GM23338 (cell line): ENCODE measurements at regions not wholly inside any gene's neighbourhood (a gene's known extent, or its start where the extent isn't known, plus 50 kb on each side); places are given as distances from the start of the nearest gene placed in this dataset.

Source experiments
- ATAC-seq: fragments of 200-7000 bp; cut with Tn5 transposase; 3 replicates; pipeline ENCODE4 v1.9.1; 2020
- DNase-seq: peaks from one replicate; pipeline ENCODE4 v3.0.0-alpha.2; 2015; ENCODE audit warnings: low spot score
- H2AFZ ChIP-seq: fragments of 200-600 bp; sonication (generic); 2 replicates; pipeline ENCODE4 v1.8.0; 2016; ENCODE audit warnings: antibody characterized with exemption, mild to moderate bottlenecking, moderate library complexity
- H3F3A ChIP-seq: fragments of 200-600 bp; sonication (generic); replicated peaks from 2 replicates; pipeline ENCODE4 v1.8.0; 2017; ENCODE audit warnings: antibody characterized with exemption, mixed run types, low read depth
- H3K27ac ChIP-seq: fragments of 200-600 bp; sonication (generic); 2 replicates; pipeline ENCODE4 v1.6.1; 2016; ENCODE audit warnings: low read depth
- H3K27me3 ChIP-seq: fragments of 200-600 bp; sonication (generic); 2 replicates; pipeline ENCODE4 v1.8.0; 2016; ENCODE audit warnings: mild to moderate bottlenecking, mixed run types, moderate library complexity; ENCODE audit not compliant: insufficient read depth
- H3K36me3 ChIP-seq: fragments of 200-600 bp; sonication (generic); 2 replicates; pipeline ENCODE4 v1.8.0; 2016; ENCODE audit warnings: mild to moderate bottlenecking; ENCODE audit not compliant: insufficient read depth
- H3K4me1 ChIP-seq: fragments of 200-600 bp; sonication (generic); 2 replicates; pipeline ENCODE4 v1.8.0; 2016; ENCODE audit warnings: mild to moderate bottlenecking, moderate library complexity; ENCODE audit not compliant: insufficient read depth
- H3K4me2 ChIP-seq: fragments of 200-600 bp; sonication (generic); 2 replicates; pipeline ENCODE4 v1.7.1; 2017; ENCODE audit warnings: mixed run types
- H3K4me3 ChIP-seq: fragments of 200-600 bp; sonication (generic); 2 replicates; pipeline ENCODE4 v1.6.1; 2016; ENCODE audit warnings: mixed run types
- H3K79me2 ChIP-seq: fragments of 200-600 bp; sonication (generic); replicated peaks from 2 replicates; pipeline ENCODE4 v1.8.0; 2017; ENCODE audit warnings: mild to moderate bottlenecking; ENCODE audit not compliant: insufficient read depth
- H3K9me2 ChIP-seq: fragments of 200-600 bp; sonication (generic); 2 replicates; pipeline ENCODE4 v1.8.0; 2017; ENCODE audit not compliant: insufficient read depth
- H4K20me1 ChIP-seq: fragments of 200-600 bp; sonication (generic); replicated peaks from 2 replicates; pipeline ENCODE4 v1.8.0; 2017; ENCODE audit warnings: mild to moderate bottlenecking; ENCODE audit not compliant: insufficient read depth
- H3K27ac Mint-ChIP-seq: 2 replicates; pipeline ENCODE4 v1.8.0; 2020; ENCODE audit warnings: inconsistent platforms, mild to moderate bottlenecking, moderate library complexity, mixed read lengths
- H3K27me3 Mint-ChIP-seq: 3 replicates; pipeline ENCODE4 v1.8.0; 2022; ENCODE audit warnings: low read depth, mild to moderate bottlenecking, moderate library complexity, mixed read lengths, inconsistent platforms; ENCODE audit not compliant: insufficient read depth, poor library complexity
- H3K36me3 Mint-ChIP-seq: 3 replicates; pipeline ENCODE4 v1.8.0; 2021; ENCODE audit warnings: low read depth, mild to moderate bottlenecking, inconsistent platforms, moderate library complexity, mixed read lengths
- H3K4me1 Mint-ChIP-seq: 3 replicates; pipeline ENCODE4 v1.8.0; 2020; ENCODE audit warnings: mild to moderate bottlenecking, inconsistent platforms, mixed read lengths
- H3K4me3 Mint-ChIP-seq: 3 replicates; pipeline ENCODE4 v1.8.0; 2021; ENCODE audit warnings: moderate library complexity, mild to moderate bottlenecking, inconsistent platforms, mixed read lengths
- H3K9me3 Mint-ChIP-seq: 3 replicates; pipeline ENCODE4 v1.8.0; 2020; ENCODE audit warnings: moderate library complexity, mild to moderate bottlenecking, inconsistent platforms, mixed read lengths
- CREB1 ChIP-seq: fragments of 250-450 bp; sonication (Bioruptor Pico); IDR thresholded peaks from 2 replicates; pipeline ENCODE4 v1.5.0; 2020; ENCODE audit warnings: low read depth, mild to moderate bottlenecking, moderate library complexity
- EZH2 ChIP-seq: fragments of 200-600 bp; sonication (generic); IDR thresholded peaks from one replicate; pipeline ENCODE4 v1.8.0; 2017; ENCODE audit warnings: antibody characterized with exemption, mild to moderate bottlenecking, low read depth; ENCODE audit not compliant: unreplicated experiment
- NANOG ChIP-seq: IDR thresholded peaks from 2 replicates; pipeline ENCODE4 v1.6.1; 2016; ENCODE audit warnings: antibody characterized with exemption, borderline replicate concordance
- POLR2AphosphoS5 ChIP-seq: IDR thresholded peaks from 2 replicates; pipeline ENCODE4 v1.6.1; 2016; ENCODE audit warnings: antibody characterized with exemption, low read depth
- ZNF114 ChIP-seq: fragments of 250-450 bp; sonication (Bioruptor Pico); IDR thresholded peaks from 2 replicates; pipeline ENCODE4 v1.5.0; 2020; ENCODE audit warnings: mild to moderate bottlenecking, moderate library complexity
- ZNF331 ChIP-seq: fragments of 250-450 bp; sonication (Bioruptor Pico); IDR thresholded peaks from 2 replicates; pipeline ENCODE4 v1.5.0; 2020; ENCODE audit warnings: low read depth, mild to moderate bottlenecking, moderate library complexity
- TF ChIP-seq, protein P1 (sequence below): IDR thresholded peaks from one replicate; pipeline ENCODE4 v1.6.1; 2018; ENCODE audit warnings: antibody characterized with exemption; ENCODE audit not compliant: unreplicated experiment
- TF ChIP-seq, protein P2 (sequence below), 2 experiments: fragments of 200-600 bp in 1 of 2; sonication (generic) in 1 of 2; conservative IDR thresholded peaks; 2 replicates each; pipeline versions ENCODE4 v1.5.1 to v1.6.1; 2016 to 2017; ENCODE audit warnings: antibody characterized with exemption in 2 of 2, low read depth in 2 of 2, mild to moderate bottlenecking in 2 of 2, moderate library complexity in 1 of 2
- TF ChIP-seq, protein P3 (sequence below): fragments of 250-450 bp; sonication (Bioruptor Pico); IDR thresholded peaks from 2 replicates; pipeline ENCODE4 v1.5.0; 2020; ENCODE audit warnings: mild to moderate bottlenecking, moderate library complexity

DNA sequence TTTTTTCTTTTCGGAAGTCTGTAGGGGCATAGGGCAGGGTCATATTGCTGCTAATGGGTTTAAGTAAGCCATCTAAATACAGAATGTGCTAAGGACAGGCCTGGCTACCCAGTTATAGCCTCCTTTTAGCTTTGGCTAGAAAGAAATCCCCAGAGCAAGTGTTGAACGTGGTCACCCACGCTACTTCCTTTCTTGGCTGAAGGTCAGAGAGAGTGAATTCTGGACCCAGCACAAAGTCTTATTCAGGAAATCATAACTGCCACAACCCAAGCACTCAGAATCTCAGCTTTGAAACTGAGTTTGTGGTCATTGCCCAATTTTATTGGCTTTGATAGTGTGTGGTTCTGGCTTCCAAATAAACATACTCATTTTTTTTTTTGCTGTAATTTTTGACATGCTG lies 542.1 kb upstream of the ATP2B1 start:
- Histone ChIP-seq H3K4me2 (no peak overlapping the region), H3K9me2 (no peaks in the 10 kb centered on the region), H3K27ac (no peak overlapping the region), H3F3A (no peaks in the 10 kb centered on the region), H4K20me1 (no peaks in the 10 kb centered on the region), H3K36me3 (no peaks in the 10 kb centered on the region), H3K79me2 (no peaks in the 10 kb centered on the region), H3K4me1 (peaks cover 4% of the 10 kb centered on the region; the same call in 1 of the 2 replicates), H2AFZ (peak overlapping the region; percentile 69), H3K27me3 (no peaks in the 10 kb centered on the region), H3K4me3 (no peak overlapping the region)
- H3K27ac Mint-ChIP-seq, result no peak overlapping the region
- no peaks in the 10 kb centered on the region for H3K27me3 Mint-ChIP-seq
- no peaks in the 10 kb centered on the region for H3K36me3 Mint-ChIP-seq
- no peaks in the 10 kb centered on the region for H3K9me3 Mint-ChIP-seq
- ATAC-seq (no peak), DNase-seq (no peak)
- H3K4me1 Mint-ChIP-seq, result no peaks in the 10 kb centered on the region; the same call in 1 of the 3 replicates
- TF ChIP-seq NANOG (no peak), ZNF114 (no peak), EZH2 (no peak)
- no peak overlapping the region for H3K4me3 Mint-ChIP-seq

DNA sequence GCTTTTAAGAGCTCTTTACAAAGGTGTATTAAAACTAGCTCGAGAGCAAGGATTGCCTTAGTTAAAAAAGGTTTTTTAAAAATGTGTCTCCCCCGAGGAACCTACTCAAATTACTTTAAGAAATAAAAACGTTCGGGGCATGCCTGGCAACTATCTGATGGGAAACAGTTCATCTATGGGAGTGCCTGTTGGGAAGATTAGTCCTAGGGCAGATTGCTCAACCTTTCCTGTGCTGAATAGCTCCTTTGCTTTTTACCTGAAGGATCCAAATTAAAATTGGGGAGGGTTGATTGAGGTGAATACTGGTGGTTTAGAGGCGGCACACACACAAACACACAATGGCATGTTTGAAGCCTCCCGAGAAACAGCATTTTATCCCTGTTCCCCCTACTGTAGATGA lies 541.4 kb upstream of the ATP2B1 start:
- Mint-ChIP-seq H3K27ac (no peak overlapping the region), H3K9me3 (no peaks in the 10 kb centered on the region), H3K4me3 (no peak overlapping the region), H3K27me3 (no peaks in the 10 kb centered on the region), H3K4me1 (no peaks in the 10 kb centered on the region; the same call in 1 of the 3 replicates), H3K36me3 (no peaks in the 10 kb centered on the region)
- Histone ChIP-seq H3K27ac (no peak overlapping the region), H3K4me3 (no peak overlapping the region), H2AFZ (peak overlapping the region; percentile 69), H4K20me1 (no peaks in the 10 kb centered on the region), H3K9me2 (no peaks in the 10 kb centered on the region), H3K4me1 (peaks cover 4% of the 10 kb centered on the region; the same call in 1 of the 2 replicates), H3F3A (no peaks in the 10 kb centered on the region), H3K36me3 (no peaks in the 10 kb centered on the region), H3K4me2 (no peak overlapping the region), H3K27me3 (no peaks in the 10 kb centered on the region), H3K79me2 (no peaks in the 10 kb centered on the region)
- ATAC-seq (no peak; the same call in 2 of the 3 replicates), DNase-seq (peak; percentile 3)
- TF ChIP-seq, protein P1, sequence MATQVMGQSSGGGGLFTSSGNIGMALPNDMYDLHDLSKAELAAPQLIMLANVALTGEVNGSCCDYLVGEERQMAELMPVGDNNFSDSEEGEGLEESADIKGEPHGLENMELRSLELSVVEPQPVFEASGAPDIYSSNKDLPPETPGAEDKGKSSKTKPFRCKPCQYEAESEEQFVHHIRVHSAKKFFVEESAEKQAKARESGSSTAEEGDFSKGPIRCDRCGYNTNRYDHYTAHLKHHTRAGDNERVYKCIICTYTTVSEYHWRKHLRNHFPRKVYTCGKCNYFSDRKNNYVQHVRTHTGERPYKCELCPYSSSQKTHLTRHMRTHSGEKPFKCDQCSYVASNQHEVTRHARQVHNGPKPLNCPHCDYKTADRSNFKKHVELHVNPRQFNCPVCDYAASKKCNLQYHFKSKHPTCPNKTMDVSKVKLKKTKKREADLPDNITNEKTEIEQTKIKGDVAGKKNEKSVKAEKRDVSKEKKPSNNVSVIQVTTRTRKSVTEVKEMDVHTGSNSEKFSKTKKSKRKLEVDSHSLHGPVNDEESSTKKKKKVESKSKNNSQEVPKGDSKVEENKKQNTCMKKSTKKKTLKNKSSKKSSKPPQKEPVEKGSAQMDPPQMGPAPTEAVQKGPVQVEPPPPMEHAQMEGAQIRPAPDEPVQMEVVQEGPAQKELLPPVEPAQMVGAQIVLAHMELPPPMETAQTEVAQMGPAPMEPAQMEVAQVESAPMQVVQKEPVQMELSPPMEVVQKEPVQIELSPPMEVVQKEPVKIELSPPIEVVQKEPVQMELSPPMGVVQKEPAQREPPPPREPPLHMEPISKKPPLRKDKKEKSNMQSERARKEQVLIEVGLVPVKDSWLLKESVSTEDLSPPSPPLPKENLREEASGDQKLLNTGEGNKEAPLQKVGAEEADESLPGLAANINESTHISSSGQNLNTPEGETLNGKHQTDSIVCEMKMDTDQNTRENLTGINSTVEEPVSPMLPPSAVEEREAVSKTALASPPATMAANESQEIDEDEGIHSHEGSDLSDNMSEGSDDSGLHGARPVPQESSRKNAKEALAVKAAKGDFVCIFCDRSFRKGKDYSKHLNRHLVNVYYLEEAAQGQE, result no peak
- TF ChIP-seq ZNF331 (CRISPR knock-in tag), result no peak
- TF ChIP-seq, protein P2, sequence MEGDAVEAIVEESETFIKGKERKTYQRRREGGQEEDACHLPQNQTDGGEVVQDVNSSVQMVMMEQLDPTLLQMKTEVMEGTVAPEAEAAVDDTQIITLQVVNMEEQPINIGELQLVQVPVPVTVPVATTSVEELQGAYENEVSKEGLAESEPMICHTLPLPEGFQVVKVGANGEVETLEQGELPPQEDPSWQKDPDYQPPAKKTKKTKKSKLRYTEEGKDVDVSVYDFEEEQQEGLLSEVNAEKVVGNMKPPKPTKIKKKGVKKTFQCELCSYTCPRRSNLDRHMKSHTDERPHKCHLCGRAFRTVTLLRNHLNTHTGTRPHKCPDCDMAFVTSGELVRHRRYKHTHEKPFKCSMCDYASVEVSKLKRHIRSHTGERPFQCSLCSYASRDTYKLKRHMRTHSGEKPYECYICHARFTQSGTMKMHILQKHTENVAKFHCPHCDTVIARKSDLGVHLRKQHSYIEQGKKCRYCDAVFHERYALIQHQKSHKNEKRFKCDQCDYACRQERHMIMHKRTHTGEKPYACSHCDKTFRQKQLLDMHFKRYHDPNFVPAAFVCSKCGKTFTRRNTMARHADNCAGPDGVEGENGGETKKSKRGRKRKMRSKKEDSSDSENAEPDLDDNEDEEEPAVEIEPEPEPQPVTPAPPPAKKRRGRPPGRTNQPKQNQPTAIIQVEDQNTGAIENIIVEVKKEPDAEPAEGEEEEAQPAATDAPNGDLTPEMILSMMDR (conservative IDR thresholded peaks at IDR 0.05; ENCODE audit: low read depth in 2 of 2), result no peak
- TF ChIP-seq POLR2AphosphoS5, result no peak
- TF ChIP-seq CREB1, result no peak
- TF ChIP-seq ZNF114, result no peak
- TF ChIP-seq, protein P3, sequence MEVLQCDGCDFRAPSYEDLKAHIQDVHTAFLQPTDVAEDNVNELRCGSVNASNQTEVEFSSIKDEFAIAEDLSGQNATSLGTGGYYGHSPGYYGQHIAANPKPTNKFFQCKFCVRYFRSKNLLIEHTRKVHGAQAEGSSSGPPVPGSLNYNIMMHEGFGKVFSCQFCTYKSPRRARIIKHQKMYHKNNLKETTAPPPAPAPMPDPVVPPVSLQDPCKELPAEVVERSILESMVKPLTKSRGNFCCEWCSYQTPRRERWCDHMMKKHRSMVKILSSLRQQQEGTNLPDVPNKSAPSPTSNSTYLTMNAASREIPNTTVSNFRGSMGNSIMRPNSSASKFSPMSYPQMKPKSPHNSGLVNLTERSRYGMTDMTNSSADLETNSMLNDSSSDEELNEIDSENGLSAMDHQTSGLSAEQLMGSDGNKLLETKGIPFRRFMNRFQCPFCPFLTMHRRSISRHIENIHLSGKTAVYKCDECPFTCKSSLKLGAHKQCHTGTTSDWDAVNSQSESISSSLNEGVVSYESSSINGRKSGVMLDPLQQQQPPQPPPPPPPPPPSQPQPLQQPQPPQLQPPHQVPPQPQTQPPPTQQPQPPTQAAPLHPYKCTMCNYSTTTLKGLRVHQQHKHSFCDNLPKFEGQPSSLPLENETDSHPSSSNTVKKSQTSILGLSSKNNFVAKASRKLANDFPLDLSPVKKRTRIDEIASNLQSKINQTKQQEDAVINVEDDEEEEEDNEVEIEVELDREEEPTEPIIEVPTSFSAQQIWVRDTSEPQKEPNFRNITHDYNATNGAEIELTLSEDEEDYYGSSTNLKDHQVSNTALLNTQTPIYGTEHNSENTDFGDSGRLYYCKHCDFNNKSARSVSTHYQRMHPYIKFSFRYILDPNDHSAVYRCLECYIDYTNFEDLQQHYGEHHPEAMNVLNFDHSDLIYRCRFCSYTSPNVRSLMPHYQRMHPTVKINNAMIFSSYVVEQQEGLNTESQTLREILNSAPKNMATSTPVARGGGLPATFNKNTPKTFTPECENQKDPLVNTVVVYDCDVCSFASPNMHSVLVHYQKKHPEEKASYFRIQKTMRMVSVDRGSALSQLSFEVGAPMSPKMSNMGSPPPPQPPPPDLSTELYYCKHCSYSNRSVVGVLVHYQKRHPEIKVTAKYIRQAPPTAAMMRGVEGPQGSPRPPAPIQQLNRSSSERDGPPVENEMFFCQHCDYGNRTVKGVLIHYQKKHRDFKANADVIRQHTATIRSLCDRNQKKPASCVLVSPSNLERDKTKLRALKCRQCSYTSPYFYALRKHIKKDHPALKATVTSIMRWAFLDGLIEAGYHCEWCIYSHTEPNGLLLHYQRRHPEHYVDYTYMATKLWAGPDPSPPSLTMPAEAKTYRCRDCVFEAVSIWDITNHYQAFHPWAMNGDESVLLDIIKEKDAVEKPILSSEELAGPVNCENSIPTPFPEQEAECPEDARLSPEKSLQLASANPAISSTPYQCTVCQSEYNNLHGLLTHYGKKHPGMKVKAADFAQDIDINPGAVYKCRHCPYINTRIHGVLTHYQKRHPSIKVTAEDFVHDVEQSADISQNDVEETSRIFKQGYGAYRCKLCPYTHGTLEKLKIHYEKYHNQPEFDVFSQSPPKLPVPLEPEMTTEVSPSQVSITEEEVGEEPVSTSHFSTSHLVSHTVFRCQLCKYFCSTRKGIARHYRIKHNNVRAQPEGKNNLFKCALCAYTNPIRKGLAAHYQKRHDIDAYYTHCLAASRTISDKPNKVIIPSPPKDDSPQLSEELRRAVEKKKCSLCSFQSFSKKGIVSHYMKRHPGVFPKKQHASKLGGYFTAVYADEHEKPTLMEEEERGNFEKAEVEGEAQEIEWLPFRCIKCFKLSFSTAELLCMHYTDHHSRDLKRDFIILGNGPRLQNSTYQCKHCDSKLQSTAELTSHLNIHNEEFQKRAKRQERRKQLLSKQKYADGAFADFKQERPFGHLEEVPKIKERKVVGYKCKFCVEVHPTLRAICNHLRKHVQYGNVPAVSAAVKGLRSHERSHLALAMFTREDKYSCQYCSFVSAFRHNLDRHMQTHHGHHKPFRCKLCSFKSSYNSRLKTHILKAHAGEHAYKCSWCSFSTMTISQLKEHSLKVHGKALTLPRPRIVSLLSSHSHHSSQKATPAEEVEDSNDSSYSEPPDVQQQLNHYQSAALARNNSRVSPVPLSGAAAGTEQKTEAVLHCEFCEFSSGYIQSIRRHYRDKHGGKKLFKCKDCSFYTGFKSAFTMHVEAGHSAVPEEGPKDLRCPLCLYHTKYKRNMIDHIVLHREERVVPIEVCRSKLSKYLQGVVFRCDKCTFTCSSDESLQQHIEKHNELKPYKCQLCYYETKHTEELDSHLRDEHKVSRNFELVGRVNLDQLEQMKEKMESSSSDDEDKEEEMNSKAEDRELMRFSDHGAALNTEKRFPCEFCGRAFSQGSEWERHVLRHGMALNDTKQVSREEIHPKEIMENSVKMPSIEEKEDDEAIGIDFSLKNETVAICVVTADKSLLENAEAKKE, result no peak
